SK-N-SH treated with all-trans-retinoic acid at 6 μM for 48 hours (cell line): ENCODE measurements at regions not wholly inside any gene's neighbourhood (a gene's known extent, or its start where the extent isn't known, plus 50 kb on each side); places are given as distances from the start of the nearest gene placed in this dataset.

Experiments used
- CSRNP3 ChIP-seq: fragments of 250-450 bp; sonication (Bioruptor Pico); IDR thresholded peaks from 2 replicates; pipeline ENCODE4 v1.5.1; 2021; ENCODE audit warnings: mild to moderate bottlenecking, moderate library complexity
- SNAI2 ChIP-seq: fragments of 250-450 bp; sonication (Bioruptor Pico); IDR thresholded peaks from 2 replicates; pipeline ENCODE4 v1.5.0; 2020; ENCODE audit warnings: mild to moderate bottlenecking, moderate library complexity
- TCF4 ChIP-seq: fragments of 250-450 bp; sonication (Bioruptor Pico); IDR thresholded peaks from 2 replicates; pipeline ENCODE4 v1.8.0; 2021; ENCODE audit warnings: mild to moderate bottlenecking, moderate library complexity, borderline replicate concordance
- TOX ChIP-seq: fragments of 250-450 bp; sonication (Bioruptor Pico); IDR thresholded peaks from 2 replicates; pipeline ENCODE4 v1.8.0; 2021; ENCODE audit warnings: mild to moderate bottlenecking, moderate library complexity, borderline replicate concordance
- TF ChIP-seq, protein P1 (sequence below): fragments of 250-450 bp; sonication (Bioruptor Pico); IDR thresholded peaks from 2 replicates; pipeline ENCODE4 v1.8.0; 2020; ENCODE audit warnings: mild to moderate bottlenecking, moderate library complexity, borderline replicate concordance

DNA sequence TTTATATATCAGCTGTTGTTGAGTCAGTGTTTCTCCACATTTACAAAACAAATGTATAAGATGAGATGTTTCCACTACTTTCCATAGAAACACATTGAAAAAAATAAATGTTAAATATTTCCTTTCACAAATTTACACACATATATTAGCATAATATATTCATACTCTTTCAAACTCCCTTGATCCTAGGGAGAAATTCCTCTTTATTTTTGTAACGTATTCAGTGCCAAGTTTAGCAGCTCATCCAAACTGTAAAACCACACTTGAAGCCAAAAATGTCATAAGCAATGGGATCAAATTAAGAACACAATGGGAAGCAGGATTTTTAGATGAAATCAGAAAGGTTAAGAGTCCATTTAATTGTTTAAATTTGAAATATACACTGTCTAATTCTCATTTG lies 381.1 kb upstream of the MAD2L1 start:
- TF ChIP-seq, protein P1, sequence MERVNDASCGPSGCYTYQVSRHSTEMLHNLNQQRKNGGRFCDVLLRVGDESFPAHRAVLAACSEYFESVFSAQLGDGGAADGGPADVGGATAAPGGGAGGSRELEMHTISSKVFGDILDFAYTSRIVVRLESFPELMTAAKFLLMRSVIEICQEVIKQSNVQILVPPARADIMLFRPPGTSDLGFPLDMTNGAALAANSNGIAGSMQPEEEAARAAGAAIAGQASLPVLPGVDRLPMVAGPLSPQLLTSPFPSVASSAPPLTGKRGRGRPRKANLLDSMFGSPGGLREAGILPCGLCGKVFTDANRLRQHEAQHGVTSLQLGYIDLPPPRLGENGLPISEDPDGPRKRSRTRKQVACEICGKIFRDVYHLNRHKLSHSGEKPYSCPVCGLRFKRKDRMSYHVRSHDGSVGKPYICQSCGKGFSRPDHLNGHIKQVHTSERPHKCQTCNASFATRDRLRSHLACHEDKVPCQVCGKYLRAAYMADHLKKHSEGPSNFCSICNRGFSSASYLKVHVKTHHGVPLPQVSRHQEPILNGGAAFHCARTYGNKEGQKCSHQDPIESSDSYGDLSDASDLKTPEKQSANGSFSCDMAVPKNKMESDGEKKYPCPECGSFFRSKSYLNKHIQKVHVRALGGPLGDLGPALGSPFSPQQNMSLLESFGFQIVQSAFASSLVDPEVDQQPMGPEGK (CRISPR knock-in tag), result no peak
- TF ChIP-seq TOX (CRISPR knock-in tag) (no peak), TCF4 (CRISPR knock-in tag) (no peak), CSRNP3 (no peak), SNAI2 (no peak)
